ENCODE measurements at regions not wholly inside any gene's neighbourhood (a gene's known extent, or its start where the extent isn't known, plus 50 kb on each side); places are given as distances from the start of the nearest gene placed in this dataset.

DNA sequence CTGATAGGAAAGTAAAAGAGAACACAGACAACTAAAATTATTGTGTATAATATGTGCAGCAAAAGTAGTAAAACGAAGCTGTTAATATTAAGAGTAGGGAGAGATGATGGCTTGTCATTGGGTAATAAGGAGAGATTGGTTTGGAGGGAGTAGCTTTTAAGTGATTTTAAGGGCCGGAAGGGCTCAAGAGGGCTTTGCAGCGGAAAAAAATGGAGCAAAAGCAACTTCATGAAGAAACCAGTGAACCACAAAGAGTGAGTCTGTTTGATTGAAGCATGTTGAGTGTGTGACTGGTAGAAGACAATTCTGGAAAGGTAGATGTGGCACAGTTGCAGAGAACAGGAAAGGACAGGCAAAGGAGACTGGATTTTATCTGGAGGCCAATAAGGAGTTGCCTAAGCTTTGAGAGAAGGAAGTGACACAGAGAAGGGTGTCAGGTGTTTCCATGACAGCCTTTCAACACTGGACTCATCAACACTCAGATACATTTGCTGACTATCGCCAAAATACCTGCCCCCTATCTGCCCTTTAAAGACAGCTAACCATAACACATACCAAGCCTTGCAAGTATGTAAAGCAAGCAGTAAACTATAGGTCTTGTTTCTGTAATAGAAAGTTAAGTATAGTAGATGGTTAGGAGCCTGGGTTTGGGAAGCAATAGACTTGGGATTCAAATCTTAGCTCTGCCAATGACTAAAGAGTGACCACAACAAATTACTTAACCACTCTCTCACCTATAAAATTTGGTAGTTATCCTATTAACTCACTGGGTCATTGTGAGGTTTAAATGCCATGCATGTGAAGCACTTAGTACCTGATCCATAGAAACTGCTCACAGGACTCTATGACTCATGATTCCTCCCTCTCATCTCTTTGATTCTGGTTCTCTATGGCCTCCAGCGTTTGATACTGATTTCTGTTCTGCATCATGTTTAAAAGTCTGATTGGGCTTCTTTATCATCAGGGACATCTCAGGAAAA, 117.3 kb upstream of the LMNTD1 start:
- TF ChIP-seq, protein P1, sequence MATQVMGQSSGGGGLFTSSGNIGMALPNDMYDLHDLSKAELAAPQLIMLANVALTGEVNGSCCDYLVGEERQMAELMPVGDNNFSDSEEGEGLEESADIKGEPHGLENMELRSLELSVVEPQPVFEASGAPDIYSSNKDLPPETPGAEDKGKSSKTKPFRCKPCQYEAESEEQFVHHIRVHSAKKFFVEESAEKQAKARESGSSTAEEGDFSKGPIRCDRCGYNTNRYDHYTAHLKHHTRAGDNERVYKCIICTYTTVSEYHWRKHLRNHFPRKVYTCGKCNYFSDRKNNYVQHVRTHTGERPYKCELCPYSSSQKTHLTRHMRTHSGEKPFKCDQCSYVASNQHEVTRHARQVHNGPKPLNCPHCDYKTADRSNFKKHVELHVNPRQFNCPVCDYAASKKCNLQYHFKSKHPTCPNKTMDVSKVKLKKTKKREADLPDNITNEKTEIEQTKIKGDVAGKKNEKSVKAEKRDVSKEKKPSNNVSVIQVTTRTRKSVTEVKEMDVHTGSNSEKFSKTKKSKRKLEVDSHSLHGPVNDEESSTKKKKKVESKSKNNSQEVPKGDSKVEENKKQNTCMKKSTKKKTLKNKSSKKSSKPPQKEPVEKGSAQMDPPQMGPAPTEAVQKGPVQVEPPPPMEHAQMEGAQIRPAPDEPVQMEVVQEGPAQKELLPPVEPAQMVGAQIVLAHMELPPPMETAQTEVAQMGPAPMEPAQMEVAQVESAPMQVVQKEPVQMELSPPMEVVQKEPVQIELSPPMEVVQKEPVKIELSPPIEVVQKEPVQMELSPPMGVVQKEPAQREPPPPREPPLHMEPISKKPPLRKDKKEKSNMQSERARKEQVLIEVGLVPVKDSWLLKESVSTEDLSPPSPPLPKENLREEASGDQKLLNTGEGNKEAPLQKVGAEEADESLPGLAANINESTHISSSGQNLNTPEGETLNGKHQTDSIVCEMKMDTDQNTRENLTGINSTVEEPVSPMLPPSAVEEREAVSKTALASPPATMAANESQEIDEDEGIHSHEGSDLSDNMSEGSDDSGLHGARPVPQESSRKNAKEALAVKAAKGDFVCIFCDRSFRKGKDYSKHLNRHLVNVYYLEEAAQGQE (IDR thresholded peaks at IDR 0.05; ENCODE audit: insufficient read depth in 1 of 2, low read depth in 2 of 2, low read length in 2 of 2) = no peak
- TF ChIP-seq POLR2AphosphoS5 (IDR thresholded peaks at IDR 0.05; ENCODE audit: low read depth, low read length) (no peak), TAF1 (IDR thresholded peaks at IDR 0.05; ENCODE audit: borderline replicate concordance, insufficient read depth, low read length) (no peak)
